Choroid plexus epithelial cell (primary cell): ENCODE measurements at regions not wholly inside any gene's neighbourhood (a gene's known extent, or its start where the extent isn't known, plus 50 kb on each side); places are given as distances from the start of the nearest gene placed in this dataset.

Source experiments
- DNase-seq: peaks from one replicate; pipeline ENCODE4 v3.0.0-alpha.2; 2010; ENCODE audit warnings: low read depth
- H3K4me3 ChIP-seq: 2 replicates; pipeline ENCODE4 v1.5.1; 2011; ENCODE audit warnings: low read depth, mild to moderate bottlenecking, control low read depth, low read length, moderate library complexity
- TF ChIP-seq, protein P1 (sequence below): conservative IDR thresholded peaks from 2 replicates; pipeline ENCODE4 v1.5.1; 2011; ENCODE audit warnings: low read depth, mild to moderate bottlenecking, control low read depth, inconsistent platforms, low read length, moderate library complexity

DNA sequence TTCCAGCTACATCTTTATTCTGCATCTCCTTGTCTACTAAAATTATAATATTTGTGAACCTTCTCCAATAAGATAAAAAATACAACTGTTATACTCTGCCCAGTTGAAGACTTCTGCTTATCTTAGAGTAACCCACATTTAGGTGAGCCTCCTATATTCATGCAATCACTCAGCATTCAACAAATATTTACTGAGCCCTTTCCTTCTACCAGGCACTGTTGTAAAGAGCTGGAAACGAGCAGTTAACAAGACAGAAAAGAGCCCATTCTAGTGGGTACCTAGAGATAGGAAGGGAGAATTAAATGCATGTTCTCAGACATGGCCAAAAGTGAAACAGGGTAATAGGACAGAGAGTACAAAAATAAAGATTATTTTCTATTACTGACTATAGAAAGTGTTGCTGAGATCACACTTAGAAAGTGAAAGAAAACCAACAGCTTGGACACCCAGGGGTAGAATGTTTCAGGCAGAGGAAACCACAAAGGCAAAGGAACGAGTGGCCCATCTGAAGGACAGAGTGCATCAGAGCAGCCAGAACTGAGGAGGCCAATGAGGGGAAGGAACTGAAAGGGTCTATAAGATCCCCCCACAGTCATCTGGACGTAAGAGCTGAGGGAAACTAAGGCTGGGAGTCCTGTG, 50.8 kb upstream of the SMLR1 start:
- no peak overlapping the region for H3K4me3 ChIP-seq
- TF ChIP-seq, protein P1, sequence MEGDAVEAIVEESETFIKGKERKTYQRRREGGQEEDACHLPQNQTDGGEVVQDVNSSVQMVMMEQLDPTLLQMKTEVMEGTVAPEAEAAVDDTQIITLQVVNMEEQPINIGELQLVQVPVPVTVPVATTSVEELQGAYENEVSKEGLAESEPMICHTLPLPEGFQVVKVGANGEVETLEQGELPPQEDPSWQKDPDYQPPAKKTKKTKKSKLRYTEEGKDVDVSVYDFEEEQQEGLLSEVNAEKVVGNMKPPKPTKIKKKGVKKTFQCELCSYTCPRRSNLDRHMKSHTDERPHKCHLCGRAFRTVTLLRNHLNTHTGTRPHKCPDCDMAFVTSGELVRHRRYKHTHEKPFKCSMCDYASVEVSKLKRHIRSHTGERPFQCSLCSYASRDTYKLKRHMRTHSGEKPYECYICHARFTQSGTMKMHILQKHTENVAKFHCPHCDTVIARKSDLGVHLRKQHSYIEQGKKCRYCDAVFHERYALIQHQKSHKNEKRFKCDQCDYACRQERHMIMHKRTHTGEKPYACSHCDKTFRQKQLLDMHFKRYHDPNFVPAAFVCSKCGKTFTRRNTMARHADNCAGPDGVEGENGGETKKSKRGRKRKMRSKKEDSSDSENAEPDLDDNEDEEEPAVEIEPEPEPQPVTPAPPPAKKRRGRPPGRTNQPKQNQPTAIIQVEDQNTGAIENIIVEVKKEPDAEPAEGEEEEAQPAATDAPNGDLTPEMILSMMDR: no peak
- DNase-seq: peak; percentile 50
